ENCODE measurements at regions not wholly inside any gene's neighbourhood (a gene's known extent, or its start where the extent isn't known, plus 50 kb on each side); places are given as distances from the start of the nearest gene placed in this dataset.

DNA sequence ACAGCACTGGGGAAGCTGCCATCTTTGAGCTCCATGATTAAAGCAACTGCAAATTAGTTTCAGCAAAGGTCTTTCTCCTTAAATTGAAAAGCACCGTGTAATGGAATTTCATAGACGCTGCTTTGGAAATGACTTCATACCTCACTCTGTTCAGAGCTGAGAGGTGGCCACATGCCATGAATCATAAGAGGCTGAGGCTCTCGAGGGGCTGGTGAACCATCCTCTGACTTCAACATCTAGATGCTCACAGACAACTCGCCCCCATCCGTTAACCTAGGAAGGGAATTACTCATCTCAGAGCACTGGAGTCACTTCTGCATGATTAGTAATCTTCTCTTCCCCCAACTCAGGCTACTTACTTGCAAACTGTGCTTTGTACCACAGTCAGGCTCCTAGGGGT, 122.3 kb downstream of the RCN1 start:
- no peak for TF ChIP-seq POLR2AphosphoS5 (IDR thresholded peaks at IDR 0.05; ENCODE audit: low read depth, low read length)
- no peak for TF ChIP-seq POLR2A (IDR thresholded peaks at IDR 0.05; ENCODE audit: low read depth, low read length)
